ENCODE measurements at regions not wholly inside any gene's neighbourhood (a gene's known extent, or its start where the extent isn't known, plus 50 kb on each side); places are given as distances from the start of the nearest gene placed in this dataset.

GRCh38 chr2:134194519-134194918 is 59.4 kb upstream of the MGAT5 start:
- Histone ChIP-seq H3K4me1 (ENCODE audit: control insufficient read depth, insufficient read depth, low read length) (no peaks in the 10 kb centered on the region), H3K27me3 (ENCODE audit: control insufficient read depth in 1 of 2, insufficient read depth in 2 of 2, low read length in 2 of 2) (no peaks in the 10 kb centered on the region), H3K9me3 (ENCODE audit: control insufficient read depth in 2 of 2, low read length in 2 of 2) (no peaks in the 10 kb centered on the region), H3K4me3 (ENCODE audit: low read length in 2 of 2) (no peak overlapping the region), H3K9ac (ENCODE audit: low read length in 2 of 2) (no peak overlapping the region), H3K27ac (ENCODE audit: low read length) (no peak overlapping the region), H3K36me3 (ENCODE audit: control insufficient read depth in 2 of 2, insufficient read depth in 2 of 2, low read length in 2 of 2) (no peaks in the 10 kb centered on the region)

- H3K36me3 ChIP-seq (ENCODE audit: control insufficient read depth in 2 of 2, insufficient read depth in 2 of 2, low read length in 2 of 2), result no peaks in the 10 kb centered on the region
- H3K9me3 ChIP-seq (ENCODE audit: control insufficient read depth in 2 of 2, low read length in 2 of 2), result no peaks in the 10 kb centered on the region
- H3K27ac ChIP-seq (ENCODE audit: low read length), result no peak overlapping the region
- H3K9ac ChIP-seq (ENCODE audit: low read length in 2 of 2), result no peak overlapping the region
- no peaks in the 10 kb centered on the region for H3K4me1 ChIP-seq (ENCODE audit: control insufficient read depth, insufficient read depth, low read length)
- H3K4me3 ChIP-seq (ENCODE audit: low read length in 2 of 2), result no peak overlapping the region
- H3K27me3 ChIP-seq (ENCODE audit: control insufficient read depth in 1 of 2, insufficient read depth in 2 of 2, low read length in 2 of 2), result no peaks in the 10 kb centered on the region
These were observed 58.5 kb upstream of the MGAT5 start for GRCh38 chr2:134195341-134195740.

GRCh38 chr2:134197445-134197844 is 56.4 kb upstream of the MGAT5 start:
- no peak overlapping the region for H3K4me3 ChIP-seq (ENCODE audit: low read length in 2 of 2)
- H3K36me3 ChIP-seq (ENCODE audit: control insufficient read depth in 2 of 2, insufficient read depth in 2 of 2, low read length in 2 of 2), result no peaks in the 10 kb centered on the region
- H3K27ac ChIP-seq (ENCODE audit: low read length), result no peak overlapping the region
- no peak overlapping the region for H3K9ac ChIP-seq (ENCODE audit: low read length in 2 of 2)
- H3K4me1 ChIP-seq (ENCODE audit: control insufficient read depth, insufficient read depth, low read length), result peaks cover 3% of the 10 kb centered on the region
- no peaks in the 10 kb centered on the region for H3K27me3 ChIP-seq (ENCODE audit: control insufficient read depth in 1 of 2, insufficient read depth in 2 of 2, low read length in 2 of 2)
- no peaks in the 10 kb centered on the region for H3K9me3 ChIP-seq (ENCODE audit: control insufficient read depth in 2 of 2, low read length in 2 of 2)

GRCh38 chr2:134198006-134198634 is 55.8 kb upstream of the MGAT5 start:
- no peaks in the 10 kb centered on the region for H3K27me3 ChIP-seq (ENCODE audit: control insufficient read depth in 1 of 2, insufficient read depth in 2 of 2, low read length in 2 of 2)
- no peaks in the 10 kb centered on the region for H3K36me3 ChIP-seq (ENCODE audit: control insufficient read depth in 2 of 2, insufficient read depth in 2 of 2, low read length in 2 of 2)
- H3K27ac ChIP-seq (ENCODE audit: low read length), result no peak overlapping the region
- no peak overlapping the region for H3K9ac ChIP-seq (ENCODE audit: low read length in 2 of 2)
- no peak overlapping the region for H3K4me3 ChIP-seq (ENCODE audit: low read length in 2 of 2)
- H3K9me3 ChIP-seq (ENCODE audit: control insufficient read depth in 2 of 2, low read length in 2 of 2), result no peaks in the 10 kb centered on the region
- peaks cover 3% of the 10 kb centered on the region for H3K4me1 ChIP-seq (ENCODE audit: control insufficient read depth, insufficient read depth, low read length)

- no peak overlapping the region for H3K27ac ChIP-seq (ENCODE audit: low read length)
- H3K4me1 ChIP-seq (ENCODE audit: control insufficient read depth, insufficient read depth, low read length), result peaks cover 3% of the 10 kb centered on the region
- H3K9me3 ChIP-seq (ENCODE audit: control insufficient read depth in 2 of 2, low read length in 2 of 2), result no peaks in the 10 kb centered on the region
These were observed 54.7 kb upstream of the MGAT5 start for GRCh38 chr2:134199123-134199522.

GRCh38 chr2:134200036-134200618 is 53.7 kb upstream of the MGAT5 start:
- Histone ChIP-seq H3K27ac (ENCODE audit: low read length) (no peak overlapping the region), H3K4me3 (ENCODE audit: low read length in 2 of 2) (no peak overlapping the region), H3K27me3 (ENCODE audit: control insufficient read depth in 1 of 2, insufficient read depth in 2 of 2, low read length in 2 of 2) (no peaks in the 10 kb centered on the region), H3K9me3 (ENCODE audit: control insufficient read depth in 2 of 2, low read length in 2 of 2) (no peaks in the 10 kb centered on the region), H3K4me1 (ENCODE audit: control insufficient read depth, insufficient read depth, low read length) (peaks cover 3% of the 10 kb centered on the region), H3K36me3 (ENCODE audit: control insufficient read depth in 2 of 2, insufficient read depth in 2 of 2, low read length in 2 of 2) (no peaks in the 10 kb centered on the region), H3K9ac (ENCODE audit: low read length in 2 of 2) (no peak overlapping the region)

More at GRCh38 chr2:134199123-134199522, 54.7 kb upstream of the MGAT5 start:
- no peak overlapping the region for H3K4me3 ChIP-seq (ENCODE audit: low read length in 2 of 2)
- no peaks in the 10 kb centered on the region for H3K27me3 ChIP-seq (ENCODE audit: control insufficient read depth in 1 of 2, insufficient read depth in 2 of 2, low read length in 2 of 2)
- H3K36me3 ChIP-seq (ENCODE audit: control insufficient read depth in 2 of 2, insufficient read depth in 2 of 2, low read length in 2 of 2), result no peaks in the 10 kb centered on the region
- no peak overlapping the region for H3K9ac ChIP-seq (ENCODE audit: low read length in 2 of 2)

- peaks cover 7% of the 10 kb centered on the region for H3K4me1 ChIP-seq (ENCODE audit: control insufficient read depth, insufficient read depth, low read length)
These were observed 52.3 kb upstream of the MGAT5 start for GRCh38 chr2:134201533-134201932.

GRCh38 chr2:134202371-134202770 is 51.5 kb upstream of the MGAT5 start:
- Histone ChIP-seq H3K36me3 (ENCODE audit: control insufficient read depth in 2 of 2, insufficient read depth in 2 of 2, low read length in 2 of 2) (no peaks in the 10 kb centered on the region), H3K4me1 (ENCODE audit: control insufficient read depth, insufficient read depth, low read length) (peaks cover 7% of the 10 kb centered on the region), H3K9ac (ENCODE audit: low read length in 2 of 2) (no peak overlapping the region), H3K27me3 (ENCODE audit: control insufficient read depth in 1 of 2, insufficient read depth in 2 of 2, low read length in 2 of 2) (no peaks in the 10 kb centered on the region), H3K9me3 (ENCODE audit: control insufficient read depth in 2 of 2, low read length in 2 of 2) (no peaks in the 10 kb centered on the region), H3K27ac (ENCODE audit: low read length) (no peak overlapping the region), H3K4me3 (ENCODE audit: low read length in 2 of 2) (no peak overlapping the region)

More at GRCh38 chr2:134201533-134201932, 52.3 kb upstream of the MGAT5 start:
- Histone ChIP-seq H3K4me3 (ENCODE audit: low read length in 2 of 2) (no peak overlapping the region), H3K27ac (ENCODE audit: low read length) (no peak overlapping the region), H3K9ac (ENCODE audit: low read length in 2 of 2) (no peak overlapping the region), H3K27me3 (ENCODE audit: control insufficient read depth in 1 of 2, insufficient read depth in 2 of 2, low read length in 2 of 2) (no peaks in the 10 kb centered on the region), H3K36me3 (ENCODE audit: control insufficient read depth in 2 of 2, insufficient read depth in 2 of 2, low read length in 2 of 2) (no peaks in the 10 kb centered on the region), H3K9me3 (ENCODE audit: control insufficient read depth in 2 of 2, low read length in 2 of 2) (no peaks in the 10 kb centered on the region)

- Histone ChIP-seq H3K9ac (ENCODE audit: low read length in 2 of 2) (no peak overlapping the region), H3K4me1 (ENCODE audit: control insufficient read depth, insufficient read depth, low read length) (peaks cover 7% of the 10 kb centered on the region), H3K4me3 (ENCODE audit: low read length in 2 of 2) (no peak overlapping the region), H3K36me3 (ENCODE audit: control insufficient read depth in 2 of 2, insufficient read depth in 2 of 2, low read length in 2 of 2) (no peaks in the 10 kb centered on the region), H3K27ac (ENCODE audit: low read length) (no peak overlapping the region), H3K9me3 (ENCODE audit: control insufficient read depth in 2 of 2, low read length in 2 of 2) (no peaks in the 10 kb centered on the region), H3K27me3 (ENCODE audit: control insufficient read depth in 1 of 2, insufficient read depth in 2 of 2, low read length in 2 of 2) (no peaks in the 10 kb centered on the region)
These were observed 50.7 kb upstream of the MGAT5 start for GRCh38 chr2:134203175-134203574.
